ENCODE measurements at regions not wholly inside any gene's neighbourhood (a gene's known extent, or its start where the extent isn't known, plus 50 kb on each side); places are given as distances from the start of the nearest gene placed in this dataset.
"Not testable (repeated sequence)": the region's sequence is repeated elsewhere in the genome, so short reads cannot be mapped to it uniquely, and the experiment has no call there.

DNA sequence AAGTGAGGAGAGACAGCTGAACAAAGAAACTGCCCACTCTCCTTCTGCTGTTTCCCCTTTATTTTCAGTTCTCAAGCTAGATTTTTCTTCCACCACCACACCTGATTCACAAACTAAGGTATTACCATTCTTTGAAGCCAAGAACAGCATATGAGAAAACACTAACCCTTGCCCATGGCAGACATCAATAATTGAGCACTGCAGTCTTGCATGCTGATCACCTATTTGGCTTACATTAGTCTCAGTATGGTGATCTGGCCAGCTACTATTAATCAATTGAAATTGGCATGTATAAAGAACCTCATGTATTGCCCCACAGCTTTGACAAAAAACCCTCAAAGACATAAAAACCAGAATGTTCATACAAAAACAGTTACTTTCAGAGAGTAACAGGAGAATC is 166.3 kb downstream of the SAMD5 start:
- no peak for DNase-seq

DNA sequence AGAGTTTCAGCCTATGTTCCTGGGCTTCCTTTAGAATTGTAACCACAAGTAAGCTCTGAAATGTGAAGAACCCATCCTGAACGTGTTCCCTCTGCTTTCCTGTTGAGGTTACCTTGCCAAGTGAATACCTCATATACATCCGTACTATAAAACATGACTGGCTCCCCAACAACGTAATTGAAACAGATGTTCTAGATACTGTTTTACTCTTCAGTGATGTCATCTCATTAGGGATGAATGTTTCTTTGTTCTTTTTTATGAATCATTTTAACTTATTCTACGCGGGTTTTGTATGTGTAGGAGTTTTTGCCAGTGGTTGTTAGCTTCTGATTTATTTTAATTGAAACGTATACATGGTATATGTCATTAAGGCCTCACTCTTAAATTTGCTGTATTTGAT is 166.8 kb downstream of the SAMD5 start:
- DNase-seq, result no peak

DNA sequence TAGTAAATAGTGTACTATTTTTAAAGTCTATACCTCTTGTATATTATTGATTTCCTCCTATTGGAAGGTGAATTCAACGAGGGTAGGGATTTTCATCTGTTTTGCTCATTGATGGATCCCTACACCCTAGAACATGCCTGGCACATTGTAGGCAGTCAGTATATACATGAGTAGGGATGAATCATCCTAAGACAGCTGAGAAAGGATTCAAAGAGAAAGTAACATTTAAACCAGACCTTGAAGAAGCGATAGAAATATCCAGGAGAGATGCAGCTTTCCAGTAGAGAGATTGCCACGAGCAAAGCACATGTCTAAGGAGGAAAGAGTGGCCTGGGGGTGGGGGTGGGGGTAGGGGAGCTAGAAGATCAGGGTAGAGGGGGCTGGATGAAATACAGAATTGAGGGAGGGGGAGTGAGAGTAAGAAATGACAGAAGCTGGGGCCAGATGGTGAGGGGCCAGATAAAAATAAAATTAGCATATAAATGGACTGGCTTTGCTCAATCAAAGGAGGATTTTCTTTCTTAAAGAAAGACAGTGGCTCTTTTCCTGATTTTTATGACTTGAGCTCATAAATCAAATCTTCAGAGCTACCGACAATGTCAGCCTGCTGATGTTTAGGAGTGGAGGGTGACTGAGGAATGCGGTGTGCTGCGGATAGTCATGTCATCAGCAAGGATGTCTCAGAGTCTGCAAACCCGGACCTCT is 168.2 kb downstream of the SAMD5 start:
- DNase-seq, result no peak

DNA sequence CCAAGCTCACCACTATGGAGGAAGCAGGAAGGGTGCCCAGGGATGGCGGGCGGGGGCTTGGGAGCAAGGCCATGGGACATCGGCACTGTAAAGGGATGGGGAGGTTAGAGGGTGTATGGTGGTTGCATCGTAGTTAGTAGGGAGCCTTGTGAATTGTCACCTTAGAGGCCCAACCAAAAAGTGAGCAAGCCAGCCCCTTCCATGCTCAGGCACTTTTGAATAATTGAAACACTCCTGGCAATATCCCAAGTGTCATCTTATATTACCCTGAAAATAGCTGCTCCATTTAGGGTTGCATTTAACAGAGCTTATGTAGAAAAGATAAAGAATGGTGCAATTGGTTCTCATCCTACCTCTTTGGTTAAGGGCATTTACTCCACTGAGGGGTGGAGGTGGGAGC is 169.2 kb downstream of the SAMD5 start:
- no peak for DNase-seq

DNA sequence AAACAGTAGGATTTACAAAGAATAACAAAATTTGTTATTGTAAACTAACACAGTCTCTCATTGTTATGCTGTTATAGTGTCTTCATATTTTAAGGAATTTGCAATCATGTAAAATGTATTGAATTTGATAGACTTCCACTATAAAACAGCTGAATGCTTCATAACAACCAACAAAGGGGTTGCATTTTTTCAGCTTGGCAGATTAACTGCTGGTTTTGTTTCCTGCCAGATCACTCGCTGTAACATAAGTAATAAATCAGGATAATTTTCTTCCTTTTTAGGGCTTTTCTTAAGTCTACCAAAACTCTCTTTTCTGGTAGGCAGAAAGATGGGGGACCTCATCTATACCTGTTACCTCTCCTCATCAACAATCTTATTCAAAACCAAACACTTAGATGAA is 169.8 kb downstream of the SAMD5 start:
- DNase-seq, result no peak

DNA sequence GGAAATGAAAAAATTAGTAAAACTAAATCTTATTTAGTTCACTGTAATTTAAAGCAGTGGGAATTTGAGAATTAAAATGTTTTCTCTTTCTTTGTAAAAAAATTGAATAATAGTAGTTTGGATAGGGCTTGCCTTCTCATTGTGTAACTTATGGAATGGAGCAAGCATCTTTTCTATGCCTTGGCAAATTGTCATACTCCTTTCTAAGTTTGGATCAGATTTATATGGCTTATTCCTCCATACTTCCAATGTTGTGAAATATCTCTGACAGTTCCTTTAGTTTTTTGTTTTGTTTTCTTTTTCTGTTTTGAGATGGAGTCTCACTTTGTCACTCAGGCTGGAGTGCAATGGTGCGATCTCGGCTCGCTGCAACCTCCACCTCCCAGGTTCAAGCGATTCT is 176.4 kb downstream of the SAMD5 start:
- DNase-seq, result no peak

DNA sequence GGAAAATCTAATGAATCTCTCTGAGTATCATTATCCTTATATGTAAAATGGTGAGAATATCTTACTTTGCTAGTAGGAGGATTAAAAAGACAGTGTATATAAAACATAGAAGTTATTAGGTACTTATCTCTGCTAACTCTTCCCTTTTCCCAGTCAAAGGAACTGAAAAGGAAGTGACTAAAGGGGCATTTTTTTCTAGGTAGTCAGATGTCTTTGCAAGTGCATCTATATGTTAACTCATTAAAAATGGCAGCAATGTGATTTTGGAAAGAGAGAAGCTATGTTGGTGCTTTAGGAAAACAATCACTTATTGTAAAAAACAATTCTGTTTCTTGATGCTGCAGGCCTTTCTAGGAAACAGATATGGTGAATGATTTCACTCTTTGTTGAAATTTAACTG is 180.9 kb downstream of the SAMD5 start:
- no peak for DNase-seq

DNA sequence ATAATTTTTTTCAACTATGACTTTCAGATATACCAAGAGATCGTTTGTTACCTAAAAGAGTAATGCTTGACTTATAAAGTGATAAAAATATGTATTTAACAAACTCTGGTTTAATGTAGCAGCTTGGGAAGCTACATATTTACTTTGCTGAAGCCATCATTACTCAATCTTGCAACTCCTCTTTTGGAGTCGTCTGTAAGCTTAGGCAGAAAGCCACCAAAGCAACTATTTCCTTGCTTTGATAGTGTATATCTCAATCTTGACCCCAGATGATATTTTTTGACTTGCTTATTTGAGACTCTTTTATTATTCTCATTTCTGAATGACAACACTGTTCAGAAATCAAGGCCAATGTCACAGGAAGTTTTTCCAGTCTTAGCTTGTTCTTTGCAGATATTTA is 183.0 kb downstream of the SAMD5 start:
- DNase-seq, result no peak

DNA sequence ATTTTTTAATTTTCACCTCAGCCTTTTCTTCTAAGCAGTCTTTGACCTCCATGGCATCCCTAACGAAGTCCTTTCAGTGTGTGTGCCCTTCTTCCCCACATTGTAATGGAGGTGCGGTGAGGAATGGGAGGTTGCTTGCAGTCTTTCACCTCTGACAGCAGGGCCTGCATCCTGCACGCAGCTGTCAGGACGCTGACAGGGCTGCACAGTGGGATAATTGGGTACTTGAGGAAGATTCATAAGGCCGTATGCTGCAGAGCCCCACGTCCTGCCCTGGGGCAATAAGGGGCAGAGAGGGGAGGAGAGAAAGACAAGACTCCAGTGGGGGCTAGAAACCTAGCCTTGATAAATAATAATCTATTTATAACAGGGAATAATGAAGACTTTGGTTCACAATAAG is 184.7 kb downstream of the SAMD5 start:
- DNase-seq, result no peak

DNA sequence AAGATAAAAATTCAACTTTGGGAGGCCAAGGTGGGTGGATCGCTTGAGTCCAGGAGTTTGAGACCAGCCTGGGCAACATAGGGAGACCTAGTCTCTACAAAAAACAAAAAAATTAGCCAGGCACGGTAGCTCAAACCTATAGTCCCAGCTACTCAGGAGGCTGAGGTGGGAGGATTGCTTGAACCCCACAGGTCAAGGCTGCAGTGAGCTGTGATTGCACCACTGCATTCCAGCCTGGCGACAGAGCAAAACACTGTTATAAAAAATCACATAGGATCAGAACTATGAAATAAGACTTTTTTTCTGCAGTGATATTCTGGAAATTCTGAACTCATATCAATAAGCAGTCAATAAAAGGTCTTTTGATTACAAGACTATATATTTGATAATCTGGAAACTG is 186.1 kb downstream of the SAMD5 start:
- not testable (repeated sequence) for DNase-seq

DNA sequence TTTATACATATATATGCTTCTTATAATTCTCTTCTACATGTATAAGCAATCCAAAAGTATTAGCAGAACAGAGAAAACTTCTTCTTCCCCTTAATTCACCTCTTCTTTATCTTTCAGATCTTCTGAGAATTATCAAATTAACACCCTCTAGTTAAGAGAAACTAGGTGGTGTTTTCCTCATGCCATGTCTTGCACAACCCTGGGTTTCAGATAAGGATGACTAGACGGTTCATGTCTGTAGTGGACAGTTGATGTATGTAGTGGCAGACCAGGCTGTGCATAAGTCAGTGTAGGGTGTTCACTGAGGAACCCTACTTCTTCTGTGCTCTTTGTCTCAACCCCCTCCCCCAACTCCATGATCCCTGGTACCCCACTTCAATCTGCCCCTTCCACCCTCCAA is 187.3 kb downstream of the SAMD5 start:
- no peak for DNase-seq

DNA sequence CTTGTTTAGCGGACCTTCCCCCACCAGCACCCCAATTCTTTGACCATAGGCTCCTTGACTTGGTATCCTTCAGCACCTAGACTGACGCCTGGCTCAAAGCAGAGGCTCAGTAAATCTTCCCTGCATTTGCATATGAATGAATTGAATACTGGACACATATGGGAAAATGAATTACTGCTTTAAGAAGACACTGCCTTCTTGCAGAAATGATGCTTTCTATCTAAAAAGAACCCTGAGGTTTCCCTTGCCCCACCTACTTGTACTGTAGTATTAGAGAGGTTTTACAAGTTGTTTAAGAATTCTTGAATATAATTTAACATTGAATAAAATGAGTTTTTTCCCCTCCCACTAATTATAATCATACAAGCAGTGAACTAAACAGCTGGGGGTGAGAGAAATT is 190.7 kb downstream of the SAMD5 start:
- no peak for DNase-seq

DNA sequence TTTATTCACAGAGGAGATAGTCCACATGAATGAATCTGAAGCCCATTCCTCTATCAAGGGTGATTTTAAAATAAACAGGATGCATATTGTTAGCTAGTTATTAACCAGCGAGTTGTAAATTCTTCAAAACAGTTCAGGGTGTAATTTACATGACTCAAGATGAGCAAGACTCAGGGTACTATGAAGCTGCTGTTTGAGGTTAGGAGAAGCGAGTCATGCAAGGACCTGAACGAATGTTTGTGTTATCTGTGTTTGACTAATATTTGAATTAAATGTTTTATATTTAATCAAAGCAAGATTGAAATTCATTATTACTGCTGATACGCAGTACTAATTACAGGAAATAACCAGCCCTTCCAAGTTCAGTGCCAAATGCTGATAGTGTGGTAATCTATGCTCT is 191.1 kb downstream of the SAMD5 start:
- DNase-seq, result no peak

DNA sequence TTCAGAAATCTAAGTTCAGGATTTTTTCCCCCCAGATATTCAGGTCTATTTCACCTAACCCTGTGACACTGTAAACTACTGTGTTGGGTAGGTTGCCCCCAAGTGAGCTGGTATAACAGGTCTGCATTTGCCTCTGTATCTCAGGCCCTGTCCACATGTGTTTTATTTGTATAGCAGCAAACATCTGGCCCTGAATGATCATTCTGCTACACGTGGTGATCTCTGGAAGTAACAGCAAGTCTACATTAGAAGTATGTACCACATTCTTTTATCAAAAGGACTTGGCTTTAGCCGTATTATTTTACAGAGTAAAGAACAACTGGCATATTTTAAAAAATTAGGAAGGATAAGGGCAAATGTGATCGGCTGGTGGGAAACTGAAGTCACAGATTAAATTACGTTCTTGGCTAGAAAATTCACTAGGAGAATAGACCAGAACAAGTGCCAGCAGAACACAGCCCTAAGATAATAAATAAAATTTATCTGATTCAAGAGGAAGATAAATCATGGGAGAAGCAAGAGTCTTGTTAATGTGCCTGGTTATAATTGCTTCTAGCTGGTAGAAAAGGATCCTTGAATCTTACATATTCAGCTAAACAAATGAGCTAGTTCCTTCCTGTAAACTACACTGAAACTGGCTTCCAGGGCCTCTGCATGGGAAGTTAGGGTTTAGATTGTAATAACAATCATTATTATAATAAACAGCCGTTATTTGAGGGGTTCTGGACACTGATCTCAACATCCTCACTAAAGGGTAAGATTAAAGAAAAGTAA is 192.1 kb downstream of the SAMD5 start:
- no peak for DNase-seq

DNA sequence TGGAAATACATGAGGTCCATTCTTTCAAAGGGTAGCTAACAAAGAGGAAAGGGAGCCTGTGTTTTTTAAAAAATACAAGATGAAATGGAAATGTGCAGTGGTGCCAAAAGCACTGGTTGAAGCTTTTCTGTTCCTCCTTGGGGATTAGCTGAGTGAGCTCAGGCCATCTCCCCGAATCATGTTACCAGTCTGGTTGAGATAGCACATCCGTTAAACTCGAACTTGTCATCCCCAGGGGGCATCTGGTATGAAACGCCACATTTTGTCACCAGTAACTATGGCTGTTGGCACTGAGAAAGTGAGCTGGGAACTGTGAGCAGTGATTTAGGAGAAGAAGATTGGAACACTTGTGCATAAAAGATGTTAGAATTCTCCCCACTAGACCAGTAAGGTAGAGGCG is 196.2 kb downstream of the SAMD5 start:
- DNase-seq, result no peak

DNA sequence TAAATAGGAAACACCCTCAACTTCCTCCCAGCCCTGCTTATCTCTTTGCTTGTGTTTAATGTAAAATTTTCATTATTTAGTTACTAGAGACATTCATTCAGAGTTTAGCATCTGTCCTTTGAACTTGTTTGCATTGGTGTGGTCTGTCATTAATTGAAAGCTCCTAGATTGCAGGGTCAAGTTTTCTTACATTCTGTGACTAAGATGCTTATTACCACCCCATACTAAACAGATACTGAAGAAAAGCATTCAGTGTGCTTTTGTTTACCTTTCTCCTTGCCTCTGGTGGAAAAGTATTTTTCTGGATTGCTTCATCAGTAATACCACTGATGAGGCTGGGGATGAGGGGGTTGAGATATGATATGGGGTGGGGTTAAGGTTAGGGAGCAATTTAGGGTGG is 199.0 kb downstream of the SAMD5 start:
- no peak for DNase-seq

DNA sequence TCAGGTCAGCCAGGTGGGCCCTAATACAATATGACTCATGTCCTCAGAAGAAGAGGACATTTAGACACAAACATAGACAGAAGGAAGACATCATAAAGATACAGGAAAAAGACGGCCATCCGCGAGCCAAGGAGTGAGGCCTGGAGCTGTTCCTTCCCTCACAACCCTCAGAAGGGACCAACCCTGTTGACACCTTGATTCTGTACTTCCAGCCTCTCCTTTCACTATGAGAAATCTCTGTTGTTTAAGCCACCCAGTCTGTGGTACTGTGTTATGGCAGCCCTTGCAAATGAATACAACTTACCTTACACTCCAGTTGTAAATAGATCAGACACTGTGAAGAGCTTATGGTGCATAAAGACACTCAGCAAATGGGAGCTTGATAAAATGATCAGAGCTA is 199.7 kb downstream of the SAMD5 start:
- no peak for DNase-seq

DNA sequence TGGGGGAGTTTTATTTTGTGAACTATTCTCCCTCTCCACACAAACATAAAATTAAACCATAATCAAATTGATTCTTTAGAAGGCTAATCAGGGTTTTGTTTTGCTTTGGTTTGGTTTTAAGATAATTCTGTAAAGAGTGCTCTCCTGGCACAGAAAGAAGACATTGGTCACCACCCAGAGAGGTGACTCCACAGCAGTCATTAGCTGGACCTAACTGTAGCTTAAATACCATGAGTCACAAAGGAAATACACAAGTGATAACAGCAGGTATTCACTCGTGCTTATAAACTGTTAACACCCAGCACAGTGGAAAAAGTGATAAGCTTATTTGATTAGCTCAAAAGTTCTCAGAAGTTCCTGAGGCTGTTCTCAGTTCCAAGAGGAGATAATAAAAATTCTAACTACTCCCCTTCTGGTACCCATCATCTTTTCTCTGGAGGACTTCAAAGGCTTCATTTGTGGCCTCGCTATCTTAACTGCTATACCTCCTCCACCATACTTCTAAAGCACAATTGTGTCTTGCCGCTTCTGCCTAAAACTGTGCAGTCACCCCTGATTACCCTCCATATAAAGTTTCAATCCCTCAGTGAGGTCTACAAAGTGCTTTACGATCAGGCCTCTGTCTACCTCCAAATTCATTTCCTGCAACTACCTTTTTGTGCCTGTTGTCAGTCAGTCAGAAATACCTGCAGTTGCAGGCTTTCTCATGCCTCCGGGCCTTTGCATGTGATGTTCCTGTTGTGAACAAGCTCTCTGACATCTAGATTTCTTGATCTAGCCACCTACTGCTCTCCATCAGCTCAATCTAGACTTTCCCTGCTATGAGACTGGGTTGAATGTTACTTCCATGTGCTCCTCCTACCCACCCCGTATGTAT is 201.1 kb downstream of the SAMD5 start:
- no peak for DNase-seq

DNA sequence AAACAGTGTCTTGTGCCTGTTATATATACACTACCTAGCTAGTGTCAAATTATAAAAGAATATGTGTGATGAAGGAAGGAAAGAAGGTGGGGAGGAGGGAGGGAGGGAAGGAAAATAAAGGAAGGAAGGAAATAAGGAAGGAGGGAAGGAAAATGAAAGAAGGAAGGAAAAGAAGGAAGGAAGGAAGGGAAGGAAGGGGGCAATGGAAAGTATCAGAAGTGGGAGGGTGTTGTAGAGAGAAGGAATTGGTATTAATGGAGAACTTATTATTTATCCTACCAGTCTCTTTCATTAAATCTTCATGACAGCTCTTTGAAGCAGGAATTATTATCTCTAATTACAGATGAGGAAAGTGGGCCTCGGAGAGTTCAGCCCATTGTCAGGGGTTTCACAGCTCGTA is 202.4 kb downstream of the SAMD5 start:
- no peak for DNase-seq

DNA sequence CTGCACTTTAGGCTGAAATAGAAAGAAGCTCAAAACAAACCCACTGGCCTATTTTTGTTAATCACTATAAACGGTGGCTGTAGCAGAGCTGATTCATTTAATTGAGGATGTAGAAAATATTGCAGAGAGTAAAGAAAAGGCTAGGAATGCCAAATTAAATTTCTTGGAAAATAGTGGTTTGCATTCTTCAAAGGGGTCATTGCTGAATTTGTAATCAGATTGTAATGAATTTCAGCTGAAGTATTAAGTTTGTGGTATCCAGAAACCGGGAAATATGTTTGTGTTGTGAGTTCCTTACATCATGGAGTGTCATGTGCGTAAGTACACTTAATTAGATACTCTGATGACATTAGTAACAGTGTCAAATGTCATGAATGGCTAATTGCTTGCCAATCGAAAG is 203.0 kb downstream of the SAMD5 start:
- DNase-seq, result no peak

DNA sequence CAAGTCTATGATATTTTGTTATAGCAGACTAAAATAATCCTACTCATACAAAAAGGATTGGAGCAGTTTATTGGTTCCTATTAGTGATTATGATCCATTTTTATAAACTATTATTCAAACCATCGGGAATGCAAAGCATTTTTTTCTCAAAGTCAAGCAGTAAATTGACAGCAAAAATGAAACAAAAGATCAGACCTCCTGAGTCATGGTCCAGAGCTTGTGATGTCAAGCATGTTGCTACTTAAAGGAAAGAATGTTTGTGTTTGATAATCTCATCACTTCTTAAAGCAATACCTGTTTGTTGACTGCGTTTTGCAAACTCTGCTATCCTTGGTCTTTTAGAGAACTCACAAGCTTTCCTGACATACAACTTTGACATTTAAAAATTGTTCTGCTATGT is 204.4 kb downstream of the SAMD5 start:
- DNase-seq, result no peak

DNA sequence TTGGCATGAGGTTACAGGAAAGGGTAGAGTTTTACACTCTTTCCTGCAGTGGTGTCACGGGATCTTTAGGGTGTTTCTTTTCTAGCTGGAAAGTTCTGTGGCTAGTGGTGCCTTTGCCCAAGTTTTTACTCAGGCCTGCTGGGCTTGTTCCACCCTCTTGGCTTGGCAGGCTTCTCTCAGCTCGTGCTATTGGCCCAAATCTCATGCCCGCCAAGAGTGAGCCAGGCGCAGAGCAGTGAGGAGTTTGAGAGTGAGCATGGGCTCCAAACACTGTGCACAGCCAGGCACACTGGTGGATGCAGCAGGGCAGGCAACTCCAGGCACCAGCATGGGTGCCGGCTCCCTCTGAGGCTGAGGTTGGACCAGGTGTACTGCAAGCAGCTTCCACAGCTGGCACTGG is 206.5 kb downstream of the SAMD5 start:
- DNase-seq, result no peak

DNA sequence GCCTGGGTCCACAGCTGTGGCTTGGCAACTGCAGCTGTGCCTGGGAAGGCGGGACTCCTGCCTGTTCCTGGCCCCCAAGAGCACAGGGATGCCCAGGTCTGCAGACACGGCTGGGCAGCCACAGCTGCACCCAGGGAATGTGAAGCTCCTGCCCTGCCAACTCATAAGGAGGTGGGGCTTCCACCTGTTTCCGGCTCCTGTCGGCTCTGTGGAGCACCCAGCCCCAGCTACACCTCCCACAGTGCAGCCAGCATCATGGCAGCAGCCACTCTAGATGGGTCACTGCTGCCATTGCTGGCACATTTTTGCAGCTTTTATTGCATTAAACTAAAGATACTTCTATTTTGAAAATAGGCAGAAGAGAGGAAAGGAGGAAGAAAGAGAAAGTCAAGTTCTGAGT is 207.9 kb downstream of the SAMD5 start:
- no peak for DNase-seq

DNA sequence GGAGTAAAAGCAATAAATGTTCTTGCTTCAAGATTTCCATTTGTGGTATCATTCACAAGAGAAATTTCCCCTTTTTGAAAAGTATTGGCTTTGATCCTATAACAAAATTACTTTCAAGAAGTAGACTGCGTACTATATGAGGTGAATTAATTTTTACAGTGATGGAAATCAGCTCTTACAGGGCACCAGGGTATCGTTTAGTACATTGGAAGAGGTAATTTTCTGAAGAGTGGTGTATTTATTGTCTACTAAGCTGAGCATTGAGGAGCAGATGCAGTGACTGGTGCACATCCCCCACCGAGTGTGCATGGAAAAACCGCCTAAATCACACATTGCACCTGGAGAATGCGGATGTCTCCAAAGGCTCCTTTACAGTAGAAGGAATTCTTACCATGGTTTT is 209.5 kb downstream of the SAMD5 start:
- no peak for DNase-seq

All from activated CD4-positive, alpha-beta T cell treated with anti-CD3 and anti-CD28 coated beads for 48 hours (primary cell).